ENCODE measurements at regions not wholly inside any gene's neighbourhood (a gene's known extent, or its start where the extent isn't known, plus 50 kb on each side); places are given as distances from the start of the nearest gene placed in this dataset.

DNA sequence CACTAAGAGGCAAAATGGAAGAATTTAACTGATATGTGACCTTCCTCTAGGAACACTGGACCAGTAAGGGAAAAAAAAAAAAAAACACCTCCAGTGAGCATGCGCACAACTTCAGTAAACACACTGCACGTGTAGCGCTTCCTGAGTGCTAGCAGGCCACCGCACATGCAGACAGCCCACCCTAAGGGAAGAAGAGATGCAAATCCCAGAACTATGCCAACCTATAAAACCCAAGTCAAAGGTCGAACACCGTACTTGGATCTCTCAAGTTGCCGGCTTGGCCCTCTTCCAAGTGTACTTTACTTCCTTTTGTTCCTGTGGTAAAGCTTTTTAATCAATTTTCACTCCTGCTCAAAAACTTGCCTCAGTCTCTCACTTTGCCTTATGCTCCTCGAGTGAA is 64.5 kb upstream of the CADPS start:
- H3K9me3 Mint-ChIP-seq (ENCODE audit: insufficient read depth), result no peaks in the 10 kb centered on the region
- no peak overlapping the region for H3K4me3 Mint-ChIP-seq
- no peaks in the 10 kb centered on the region for H3K4me1 ChIP-seq (ENCODE audit: control insufficient read depth in 2 of 2, insufficient read depth in 2 of 2, low read length in 2 of 2)
- H3K27me3 Mint-ChIP-seq, result no peaks in the 10 kb centered on the region
- H3K27ac ChIP-seq (ENCODE audit: low read length in 2 of 2), result no peak overlapping the region
- H3K4me2 ChIP-seq (replicated peaks; ENCODE audit: low read depth, low read length, poor library complexity, severe bottlenecking), result no peak overlapping the region
- POLR2A ChIA-PET, result no interaction called here
- H3K27ac Mint-ChIP-seq, result no peak overlapping the region
- H3K9me3 ChIP-seq (ENCODE audit: control extremely low read depth in 1 of 3, control insufficient read depth in 2 of 3, insufficient read depth in 1 of 3, low read length in 2 of 3), result peaks cover 0 to 1% (median 0%) of the 10 kb centered on the region in 3 donors
- no peak for DNase-seq
- WGBS (ENCODE audit: insufficient coverage), result 93% methylated on average over 7 of the region's 8 CpGs
- ATAC-seq (ENCODE audit: low read depth), result no peak
- intact Hi-C loops (cut with micrococcal nuclease), result no loop called here
- no peaks in the 10 kb centered on the region for H4K20me1 ChIP-seq (ENCODE audit: control insufficient read depth, insufficient read depth, low read length, poor library complexity, severe bottlenecking)
- CTCF ChIA-PET, result no interaction called here
- no peaks in the 10 kb centered on the region for H3K4me1 Mint-ChIP-seq
- no peak overlapping the region for H2AFZ ChIP-seq (ENCODE audit: insufficient read depth, low read depth, low read length, poor library complexity, severe bottlenecking)
- H3K9ac ChIP-seq (ENCODE audit: low read length), result no peak overlapping the region
- H3K36me3 ChIP-seq (replicated peaks in 1 of 2; ENCODE audit: control extremely low read depth in 1 of 2, control insufficient read depth in 1 of 2, extremely low read depth in 1 of 2, insufficient read depth in 2 of 2, low read length in 1 of 2), result no peaks in the 10 kb centered on the region
- H3K4me3 ChIP-seq (ENCODE audit: control extremely low read depth in 1 of 5, extremely low read depth in 1 of 5, insufficient read depth in 1 of 5, low read depth in 2 of 5, low read length in 4 of 5), result no peak overlapping the region
- H3K27me3 ChIP-seq (replicated peaks in 1 of 4; ENCODE audit: control extremely low read depth in 1 of 4, control insufficient read depth in 3 of 4, insufficient read depth in 4 of 4, low read length in 3 of 4), result no peaks in the 10 kb centered on the region
- no peaks in the 10 kb centered on the region for H3K79me2 ChIP-seq (ENCODE audit: control insufficient read depth, insufficient read depth, low read length)
- TF ChIP-seq, protein P1, sequence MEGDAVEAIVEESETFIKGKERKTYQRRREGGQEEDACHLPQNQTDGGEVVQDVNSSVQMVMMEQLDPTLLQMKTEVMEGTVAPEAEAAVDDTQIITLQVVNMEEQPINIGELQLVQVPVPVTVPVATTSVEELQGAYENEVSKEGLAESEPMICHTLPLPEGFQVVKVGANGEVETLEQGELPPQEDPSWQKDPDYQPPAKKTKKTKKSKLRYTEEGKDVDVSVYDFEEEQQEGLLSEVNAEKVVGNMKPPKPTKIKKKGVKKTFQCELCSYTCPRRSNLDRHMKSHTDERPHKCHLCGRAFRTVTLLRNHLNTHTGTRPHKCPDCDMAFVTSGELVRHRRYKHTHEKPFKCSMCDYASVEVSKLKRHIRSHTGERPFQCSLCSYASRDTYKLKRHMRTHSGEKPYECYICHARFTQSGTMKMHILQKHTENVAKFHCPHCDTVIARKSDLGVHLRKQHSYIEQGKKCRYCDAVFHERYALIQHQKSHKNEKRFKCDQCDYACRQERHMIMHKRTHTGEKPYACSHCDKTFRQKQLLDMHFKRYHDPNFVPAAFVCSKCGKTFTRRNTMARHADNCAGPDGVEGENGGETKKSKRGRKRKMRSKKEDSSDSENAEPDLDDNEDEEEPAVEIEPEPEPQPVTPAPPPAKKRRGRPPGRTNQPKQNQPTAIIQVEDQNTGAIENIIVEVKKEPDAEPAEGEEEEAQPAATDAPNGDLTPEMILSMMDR (IDR thresholded peaks at IDR 0.05), result no peak
- no peak for TF ChIP-seq EZH2 (IDR thresholded peaks at IDR 0.05; ENCODE audit: borderline replicate concordance, insufficient read depth, low read depth, low read length, poor library complexity, severe bottlenecking)

DNA sequence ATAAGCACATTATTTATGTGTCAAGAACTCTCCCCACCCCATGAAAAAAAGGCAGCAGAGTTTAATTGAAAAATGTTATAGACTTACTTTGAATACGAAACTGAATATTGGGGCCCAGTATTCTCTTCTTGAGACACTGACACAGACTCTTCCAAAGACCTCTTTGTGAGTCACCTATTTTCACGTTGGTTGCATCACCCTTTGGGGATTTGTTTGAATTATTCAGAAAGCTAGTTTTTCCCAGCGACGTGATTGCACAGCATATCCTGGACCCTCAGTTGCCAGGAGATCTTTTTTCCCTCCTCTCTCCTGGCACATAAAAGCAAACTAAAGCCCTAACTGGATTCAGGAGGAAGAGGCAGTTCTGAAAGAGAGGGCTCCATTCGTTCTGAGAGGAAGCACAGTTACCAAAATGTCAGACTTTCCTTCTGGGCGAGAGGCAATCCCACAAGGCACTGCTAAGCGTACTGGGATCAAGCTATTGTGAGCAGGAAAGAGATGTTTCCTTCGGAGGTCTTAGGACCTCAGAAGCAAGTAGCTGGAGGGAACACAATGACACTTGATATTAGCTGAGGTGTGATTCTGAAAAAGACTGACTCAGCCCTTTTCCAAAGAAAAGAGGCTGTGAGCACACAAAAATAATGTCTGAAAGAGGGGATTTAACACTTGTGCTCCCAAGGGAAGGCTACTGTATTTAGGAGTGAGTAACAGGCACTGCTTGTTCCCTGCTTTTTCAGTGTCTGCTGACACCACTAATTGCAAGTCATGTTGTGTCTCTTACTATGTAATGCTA is 65.8 kb upstream of the CADPS start:
- no peak overlapping the region for H3K4me2 ChIP-seq (replicated peaks; ENCODE audit: low read depth, low read length, poor library complexity, severe bottlenecking)
- no peak overlapping the region for H3K27ac ChIP-seq (ENCODE audit: low read length in 2 of 2)
- TF ChIP-seq EZH2 (IDR thresholded peaks at IDR 0.05; ENCODE audit: borderline replicate concordance, insufficient read depth, low read depth, low read length, poor library complexity, severe bottlenecking), result no peak
- TF ChIP-seq, protein P1 (IDR thresholded peaks at IDR 0.05), result no peak
- H3K9ac ChIP-seq (ENCODE audit: low read length), result no peak overlapping the region
- 66% methylated on average over 4 of the region's 8 CpGs for WGBS (ENCODE audit: insufficient coverage)
- H4K20me1 ChIP-seq (ENCODE audit: control insufficient read depth, insufficient read depth, low read length, poor library complexity, severe bottlenecking), result no peaks in the 10 kb centered on the region
- Mint-ChIP-seq H3K27me3 (no peaks in the 10 kb centered on the region), H3K4me3 (no peak overlapping the region), H3K27ac (no peak overlapping the region), H3K9me3 (ENCODE audit: insufficient read depth) (no peaks in the 10 kb centered on the region), H3K4me1 (no peaks in the 10 kb centered on the region)
- no peak for ATAC-seq (ENCODE audit: low read depth)
- H3K4me3 ChIP-seq (ENCODE audit: control extremely low read depth in 1 of 5, extremely low read depth in 1 of 5, insufficient read depth in 1 of 5, low read depth in 2 of 5, low read length in 4 of 5), result no peak overlapping the region
- no peaks in the 10 kb centered on the region for H3K4me1 ChIP-seq (ENCODE audit: control insufficient read depth in 2 of 2, insufficient read depth in 2 of 2, low read length in 2 of 2)
- no peaks in the 10 kb centered on the region for H3K27me3 ChIP-seq (replicated peaks in 1 of 4; ENCODE audit: control extremely low read depth in 1 of 4, control insufficient read depth in 3 of 4, insufficient read depth in 4 of 4, low read length in 3 of 4)
- ChIA-PET POLR2A (no interaction called here), CTCF (no interaction called here)
- H3K9me3 ChIP-seq (ENCODE audit: control extremely low read depth in 1 of 3, control insufficient read depth in 2 of 3, insufficient read depth in 1 of 3, low read length in 2 of 3), result peaks cover 0 to 1% (median 0%) of the 10 kb centered on the region in 3 donors
- DNase-seq, result no peak
- H3K36me3 ChIP-seq (replicated peaks in 1 of 2; ENCODE audit: control extremely low read depth in 1 of 2, control insufficient read depth in 1 of 2, extremely low read depth in 1 of 2, insufficient read depth in 2 of 2, low read length in 1 of 2), result no peaks in the 10 kb centered on the region
- H2AFZ ChIP-seq (ENCODE audit: insufficient read depth, low read depth, low read length, poor library complexity, severe bottlenecking), result no peak overlapping the region
- intact Hi-C loops (cut with micrococcal nuclease), result no loop called here
- no peaks in the 10 kb centered on the region for H3K79me2 ChIP-seq (ENCODE audit: control insufficient read depth, insufficient read depth, low read length)
